ENCODE measurements at regions not wholly inside any gene's neighbourhood (a gene's known extent, or its start where the extent isn't known, plus 50 kb on each side); places are given as distances from the start of the nearest gene placed in this dataset.
"Not testable (repeated sequence)": the region's sequence is repeated elsewhere in the genome, so short reads cannot be mapped to it uniquely, and the experiment has no call there.

DNA sequence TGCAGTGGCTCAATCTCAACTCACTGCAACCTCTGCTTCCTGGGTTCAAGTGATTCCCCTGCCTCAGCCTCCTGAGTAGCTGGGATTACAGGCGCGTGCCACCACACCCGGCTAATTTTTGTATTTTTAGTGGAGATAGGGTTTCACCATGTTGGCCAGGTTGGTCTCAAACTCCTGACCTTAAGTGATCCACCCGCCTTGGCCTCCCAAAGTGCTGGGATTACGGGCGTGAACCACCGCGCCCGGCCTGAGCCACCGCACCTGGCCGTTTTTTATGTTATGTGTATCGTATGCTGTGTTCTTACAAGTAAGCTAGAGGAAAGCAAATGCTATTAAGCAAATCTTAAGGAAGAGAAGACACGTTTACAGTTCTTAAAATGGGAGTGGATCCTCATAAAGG, 141.8 kb downstream of the DNAJB6 start:
- not testable (repeated sequence) for H3K36me3 ChIP-seq, H3K4me3 ChIP-seq, DNase-seq, H3K27me3 ChIP-seq, H3K9me3 ChIP-seq

DNA sequence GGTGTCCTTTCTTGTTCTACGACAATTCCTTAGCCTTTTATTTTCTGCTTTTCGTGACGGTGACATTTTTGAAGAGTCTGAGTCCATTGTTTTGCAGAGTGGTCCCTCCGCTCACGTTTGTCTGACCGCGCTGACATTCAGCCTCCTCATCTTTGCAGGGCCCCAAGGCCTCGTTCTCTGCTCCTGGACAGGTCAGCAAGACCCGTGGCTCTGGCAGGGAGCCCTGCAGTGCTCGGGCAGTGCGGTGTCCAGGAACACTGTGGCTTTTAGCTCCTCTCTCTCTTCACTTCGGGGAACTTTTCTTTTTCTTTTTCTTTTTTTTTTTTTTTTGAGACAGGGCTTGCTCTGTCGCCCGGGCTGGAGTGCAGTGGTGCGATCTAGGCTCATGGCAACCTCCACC, 142.5 kb downstream of the DNAJB6 start:
- no peak overlapping the region for H3K4me3 ChIP-seq
- no peaks in the 10 kb centered on the region for H3K9me3 ChIP-seq
- no peak for DNase-seq
- H3K27me3 ChIP-seq = no peaks in the 10 kb centered on the region
- no peaks in the 10 kb centered on the region for H3K36me3 ChIP-seq

DNA sequence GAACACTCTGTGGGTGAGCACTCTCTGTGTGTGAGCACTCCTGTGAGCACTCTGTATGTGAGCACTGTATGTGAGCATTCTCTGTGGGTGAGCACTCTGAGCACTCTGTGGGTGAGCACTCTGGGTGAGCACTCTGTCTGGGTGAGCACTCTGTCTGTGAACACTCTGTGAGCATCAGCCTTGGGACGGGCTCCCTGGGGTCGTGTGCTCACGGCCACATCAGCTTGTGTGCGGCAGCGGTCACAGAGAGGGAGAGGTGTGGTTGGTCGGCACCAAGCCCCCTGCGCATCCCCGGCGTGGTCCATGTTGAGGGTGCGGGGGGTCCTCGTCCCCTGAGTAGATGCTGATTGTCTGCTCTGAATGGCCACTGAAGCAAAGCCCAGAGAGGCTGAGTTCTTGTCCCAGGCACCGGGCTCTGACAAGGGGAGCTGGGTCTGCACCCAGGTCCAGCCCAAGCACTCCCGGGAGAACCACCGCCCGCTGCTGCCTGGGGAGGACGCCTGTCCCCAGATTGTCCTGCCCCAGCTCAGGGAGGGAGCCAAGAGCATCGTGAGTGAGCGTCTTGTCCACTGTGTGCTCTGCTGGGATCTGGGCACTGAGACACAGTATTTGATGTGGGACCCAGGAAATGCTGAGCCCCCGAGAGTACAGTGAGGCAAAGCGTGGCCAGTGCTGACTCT, 143.7 kb downstream of the DNAJB6 start:
- Histone ChIP-seq H3K36me3 (no peaks in the 10 kb centered on the region), H3K4me3 (no peak overlapping the region), H3K9me3 (no peaks in the 10 kb centered on the region), H3K27me3 (no peaks in the 10 kb centered on the region)
- no peak for DNase-seq

DNA sequence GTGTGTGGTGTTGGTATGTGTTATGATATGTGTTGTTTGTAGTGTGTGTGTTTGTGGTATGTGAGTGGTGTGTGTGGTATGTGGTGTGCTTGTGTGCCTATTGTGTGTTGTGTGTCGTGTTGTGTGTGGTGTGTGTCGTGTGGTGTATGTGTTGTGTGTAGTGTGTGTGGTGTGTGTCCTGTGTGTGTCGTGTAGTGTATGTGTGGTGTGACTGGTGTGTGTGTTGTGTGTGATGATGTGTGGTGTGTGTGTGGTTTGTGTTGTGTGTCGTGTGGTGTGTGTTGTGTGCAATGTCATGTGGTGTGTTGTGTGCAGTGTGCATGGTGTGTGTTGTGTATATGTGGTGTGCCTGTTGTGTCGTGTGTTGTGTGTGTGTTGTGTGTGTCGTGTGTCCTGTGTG, 144.6 kb downstream of the DNAJB6 start:
- Histone ChIP-seq H3K36me3 (no peaks in the 10 kb centered on the region), H3K27me3 (no peaks in the 10 kb centered on the region), H3K4me3 (no peak overlapping the region), H3K9me3 (no peaks in the 10 kb centered on the region)
- no peak for DNase-seq

DNA sequence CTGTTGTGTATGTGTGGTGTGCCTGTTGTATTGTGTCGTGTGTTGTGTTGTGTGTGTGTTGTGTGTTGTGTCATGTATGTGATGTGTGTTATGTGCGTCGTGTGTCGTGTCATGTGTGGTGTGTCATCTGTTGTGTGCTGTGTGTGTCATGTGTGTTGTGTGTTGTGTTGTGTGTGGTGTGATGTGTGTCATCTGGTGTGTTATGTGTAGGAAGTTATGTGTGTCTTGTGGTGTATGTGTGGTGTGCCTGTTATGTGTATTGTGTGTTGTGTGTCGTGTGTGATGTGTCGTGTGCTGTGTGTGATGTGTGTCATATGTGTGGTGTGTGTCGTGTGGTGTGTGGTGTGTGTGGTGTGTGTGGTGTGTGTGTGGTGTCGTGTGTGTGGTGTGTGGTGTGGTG, 145.2 kb downstream of the DNAJB6 start:
- Histone ChIP-seq H3K36me3 (no peaks in the 10 kb centered on the region), H3K27me3 (no peaks in the 10 kb centered on the region), H3K4me3 (no peak overlapping the region), H3K9me3 (no peaks in the 10 kb centered on the region)
- DNase-seq = no peak

DNA sequence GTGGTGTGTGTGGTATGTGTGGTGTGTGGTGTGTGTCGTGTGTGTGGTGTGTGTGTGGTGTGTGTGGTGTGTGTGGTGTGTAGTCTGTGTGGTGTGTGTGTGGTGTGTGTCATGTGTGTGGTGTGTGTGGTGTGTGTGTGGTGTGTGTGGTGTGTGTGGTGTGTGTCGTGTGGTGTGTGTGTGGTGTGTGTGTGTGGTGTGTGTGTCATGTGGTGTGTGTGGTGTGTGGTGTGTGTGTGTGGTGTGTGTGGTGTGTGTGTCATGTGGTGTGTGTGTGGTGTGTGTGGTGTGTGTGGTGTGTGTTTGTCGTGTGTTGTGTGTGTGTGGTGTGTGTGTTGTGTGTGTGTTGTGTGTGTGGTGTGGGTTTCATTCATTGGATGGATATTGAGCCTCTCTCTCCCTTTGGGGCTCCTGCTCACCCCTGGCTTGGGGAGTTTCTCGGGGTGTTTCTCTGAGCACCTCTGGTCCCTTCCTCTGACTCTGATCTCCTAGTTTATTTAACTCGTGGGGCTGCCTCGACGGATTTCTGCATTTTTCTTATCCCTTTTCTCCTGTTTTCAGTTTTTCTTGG, 145.8 kb downstream of the DNAJB6 start:
- Histone ChIP-seq H3K36me3 (no peaks in the 10 kb centered on the region), H3K9me3 (no peaks in the 10 kb centered on the region), H3K27me3 (no peaks in the 10 kb centered on the region), H3K4me3 (no peak overlapping the region)
- DNase-seq = no peak

DNA sequence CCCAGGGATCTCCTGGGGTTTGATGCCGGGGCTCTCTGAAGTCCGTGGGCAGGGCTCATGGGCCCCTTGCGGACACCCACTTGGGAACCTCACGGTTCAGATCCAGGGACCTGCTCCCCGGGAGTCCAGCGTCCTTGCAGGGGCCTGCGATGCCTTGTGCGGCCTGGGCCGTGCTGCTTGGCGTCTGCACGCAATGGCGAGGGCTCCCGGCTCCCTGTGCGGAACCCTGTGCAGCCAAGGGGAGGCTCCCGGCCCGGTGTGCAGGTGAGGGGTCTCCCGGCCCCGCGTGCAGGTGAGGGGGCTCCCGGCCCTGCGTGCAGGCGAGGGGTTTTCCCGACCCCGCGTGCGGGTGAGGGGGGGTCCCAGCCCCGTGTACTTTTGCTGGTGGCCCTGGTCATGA, 146.7 kb downstream of the DNAJB6 start:
- DNase-seq = no peak
- H3K27me3 ChIP-seq = no peaks in the 10 kb centered on the region
- no peak overlapping the region for H3K4me3 ChIP-seq
- H3K36me3 ChIP-seq = no peaks in the 10 kb centered on the region
- H3K9me3 ChIP-seq = no peaks in the 10 kb centered on the region

DNA sequence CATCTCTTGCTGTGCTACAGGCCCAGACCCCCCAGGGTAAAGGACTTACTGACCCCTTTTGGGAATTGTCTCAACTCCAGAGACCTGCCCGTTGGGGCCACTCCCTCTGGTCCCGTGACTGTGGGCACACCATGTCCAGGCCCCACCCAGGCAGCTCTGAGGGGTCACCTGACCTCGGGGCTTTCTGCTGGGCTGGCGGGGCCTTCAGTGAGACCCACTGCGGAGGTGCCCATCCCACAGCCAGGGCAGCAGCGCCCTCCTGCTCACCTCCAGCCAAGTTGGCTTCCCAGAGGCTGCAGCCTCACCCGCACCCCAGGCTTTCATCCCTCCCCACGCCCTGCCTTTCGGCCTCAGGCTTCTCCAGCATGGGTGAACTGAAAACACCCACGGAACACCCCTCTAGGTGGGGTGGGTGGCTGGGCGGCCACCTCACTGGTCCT, 147.2 kb downstream of the DNAJB6 start:
- no peaks in the 10 kb centered on the region for H3K27me3 ChIP-seq
- DNase-seq = no peak
- no peak overlapping the region for H3K4me3 ChIP-seq
- no peaks in the 10 kb centered on the region for H3K9me3 ChIP-seq
- no peaks in the 10 kb centered on the region for H3K36me3 ChIP-seq

DNA sequence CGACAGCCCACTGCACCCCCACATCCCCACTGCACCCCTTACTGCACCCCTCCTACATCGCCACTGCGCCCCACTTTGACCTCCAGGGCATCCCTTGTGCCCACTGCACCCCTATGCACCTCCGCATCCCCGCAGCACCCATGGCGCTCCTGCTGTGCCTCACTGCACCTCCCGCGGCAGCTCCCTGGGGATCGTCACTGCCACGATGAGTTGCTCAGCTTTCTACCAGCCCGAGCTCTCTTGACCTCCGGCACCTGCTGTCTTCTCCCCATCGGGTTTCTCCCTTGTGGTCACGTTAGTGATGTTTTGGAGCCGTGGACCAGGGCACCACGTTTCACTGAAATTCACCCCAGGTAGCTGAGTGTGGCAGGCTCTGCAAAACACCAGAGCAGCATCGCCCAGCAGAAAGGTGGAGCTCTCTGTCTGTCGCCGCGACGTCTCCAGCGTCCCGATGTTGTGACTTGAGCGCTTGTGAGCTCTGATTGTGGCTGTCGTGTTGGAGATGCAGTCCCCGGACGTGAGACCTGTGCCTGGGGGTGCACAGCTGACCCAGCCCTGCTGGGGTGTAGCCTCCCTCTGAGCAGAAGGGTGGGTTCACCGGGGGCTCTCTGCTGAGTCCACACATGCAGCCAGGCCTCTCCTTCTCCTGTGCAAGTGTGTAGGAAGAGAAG, 147.7 kb downstream of the DNAJB6 start:
- no peaks in the 10 kb centered on the region for H3K9me3 ChIP-seq
- DNase-seq = no peak
- H3K36me3 ChIP-seq = no peaks in the 10 kb centered on the region

DNA sequence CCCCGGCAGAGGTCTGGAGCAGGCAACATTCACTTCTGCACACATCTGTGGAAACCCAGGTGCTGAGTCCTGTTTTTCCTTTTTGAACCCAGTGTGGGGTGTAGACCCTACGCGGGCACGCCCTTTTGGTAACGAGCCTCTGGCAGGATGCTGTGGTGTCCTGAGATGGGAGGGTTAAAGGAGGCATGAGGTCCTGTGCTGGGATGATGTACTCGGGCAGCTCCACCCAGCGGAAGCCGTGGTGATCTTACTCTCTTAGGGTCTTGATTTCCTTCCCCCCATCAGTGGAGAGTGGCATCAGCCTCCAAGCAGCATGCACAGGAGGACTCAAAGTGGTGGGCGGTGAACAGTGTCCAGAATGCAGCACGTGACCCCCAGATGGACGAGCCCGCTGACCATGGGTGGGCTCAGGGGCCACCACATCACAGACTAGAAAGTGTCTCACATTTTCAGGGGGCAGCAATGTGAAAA, 148.6 kb downstream of the DNAJB6 start:
- H3K9me3 ChIP-seq = no peaks in the 10 kb centered on the region
- no peak overlapping the region for H3K4me3 ChIP-seq
- DNase-seq = no peak
- no peaks in the 10 kb centered on the region for H3K27me3 ChIP-seq
- no peaks in the 10 kb centered on the region for H3K36me3 ChIP-seq

More for the DNA sequence above, 147.7 kb downstream of the DNAJB6 start:
- no peak overlapping the region for H3K4me3 ChIP-seq
- H3K27me3 ChIP-seq = no peaks in the 10 kb centered on the region

DNA sequence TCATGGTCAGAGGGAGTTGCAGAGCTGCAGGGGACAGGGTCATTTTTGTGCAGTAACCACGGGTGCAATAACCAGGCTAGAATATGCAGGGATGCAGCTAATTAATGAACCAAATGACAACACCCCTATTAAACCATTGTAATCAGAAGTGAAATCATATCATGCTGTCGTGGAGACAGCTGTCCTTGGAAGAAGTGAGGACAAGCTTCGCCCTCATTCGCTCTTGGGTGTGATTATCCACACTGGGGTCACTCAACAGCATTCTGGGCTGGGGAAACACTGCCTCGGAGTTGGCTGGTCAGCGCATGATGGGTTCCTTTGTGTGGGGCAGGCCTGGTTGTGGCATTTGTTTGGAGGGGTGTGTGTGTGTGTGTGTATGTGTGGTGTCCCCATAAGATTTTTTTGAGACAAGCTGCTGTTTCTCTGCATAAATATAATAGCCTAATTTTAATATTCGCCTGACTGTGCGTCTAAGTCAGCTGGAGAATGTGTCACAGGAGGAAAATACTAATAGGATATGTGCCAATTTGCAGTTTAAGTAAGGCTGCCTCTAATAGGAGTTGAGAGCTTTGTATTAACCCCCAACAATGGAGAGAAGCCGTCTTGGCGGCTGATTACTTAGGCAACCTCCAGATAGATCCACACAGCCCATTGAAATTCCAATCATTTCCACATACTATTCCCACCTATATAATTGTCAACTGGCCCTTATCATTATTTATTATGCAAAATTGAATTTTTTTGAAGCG, 149.4 kb downstream of the DNAJB6 start:
- peaks cover 2% of the 10 kb centered on the region; the same call in 1 of the 2 replicates for H3K9me3 ChIP-seq
- no peaks in the 10 kb centered on the region for H3K36me3 ChIP-seq
- DNase-seq = no peak
- no peaks in the 10 kb centered on the region for H3K27me3 ChIP-seq
- H3K4me3 ChIP-seq = no peak overlapping the region

DNA sequence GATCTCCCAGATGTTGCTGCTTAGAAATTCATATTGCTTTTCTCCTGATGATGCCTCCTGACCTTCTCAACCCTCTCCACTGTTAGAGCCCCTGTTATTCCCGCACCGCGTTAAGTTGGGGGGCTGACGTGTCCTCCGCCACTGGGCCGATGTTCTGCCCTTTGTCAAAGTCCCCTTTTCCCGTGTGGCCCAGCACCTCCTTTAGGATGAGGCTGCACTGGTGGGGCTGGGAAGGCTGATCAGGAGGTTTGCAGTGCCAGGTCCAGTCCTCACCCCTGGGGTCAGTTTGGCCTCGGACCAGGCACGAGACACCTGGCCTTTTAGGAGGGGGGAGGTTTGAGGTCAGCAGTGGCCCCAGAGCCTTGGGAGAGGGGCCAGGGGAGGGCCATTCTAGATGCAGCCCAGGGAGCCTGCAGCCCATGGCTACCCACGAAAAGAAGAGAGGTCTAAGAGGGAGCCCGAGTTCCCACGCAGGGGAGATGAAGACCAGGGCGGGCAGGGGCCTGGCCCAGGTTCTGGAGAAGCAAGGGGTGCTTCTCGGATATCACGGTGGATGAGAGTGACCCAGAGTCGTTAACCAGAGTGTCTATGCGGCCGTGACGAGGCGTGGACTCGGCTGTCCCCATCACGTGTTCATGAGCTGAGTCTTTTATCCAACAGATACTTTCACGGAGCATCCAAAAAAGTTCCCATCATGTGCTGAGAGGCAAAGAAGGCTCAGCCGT, 150.4 kb downstream of the DNAJB6 start:
- no peaks in the 10 kb centered on the region for H3K36me3 ChIP-seq
- H3K9me3 ChIP-seq = peaks cover 2% of the 10 kb centered on the region; the same call in 1 of the 2 replicates
- H3K27me3 ChIP-seq = no peaks in the 10 kb centered on the region
- H3K4me3 ChIP-seq = no peak overlapping the region
- DNase-seq = no peak

DNA sequence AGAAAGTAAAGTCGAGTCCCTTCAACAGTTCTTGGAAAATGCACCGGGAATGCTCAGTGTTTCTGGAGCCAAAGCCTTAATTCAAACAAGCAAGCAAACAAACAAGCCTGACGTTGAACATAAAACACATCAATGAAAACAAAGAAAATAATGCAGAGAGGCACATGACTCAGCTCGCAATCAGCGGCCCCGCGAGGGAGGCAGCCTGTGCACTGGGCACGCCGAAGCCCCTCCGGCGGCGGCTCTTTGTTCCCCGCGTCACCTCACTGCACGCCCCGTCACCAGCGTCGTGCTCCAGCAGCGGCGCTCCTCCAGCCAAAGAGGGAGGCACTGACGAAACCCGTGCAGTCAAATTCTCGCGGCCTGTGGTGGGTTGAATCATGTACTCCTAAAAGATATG, 151.5 kb downstream of the DNAJB6 start:
- H3K9me3 ChIP-seq = peaks cover 2% of the 10 kb centered on the region; the same call in 1 of the 2 replicates
- no peak for DNase-seq

DNA sequence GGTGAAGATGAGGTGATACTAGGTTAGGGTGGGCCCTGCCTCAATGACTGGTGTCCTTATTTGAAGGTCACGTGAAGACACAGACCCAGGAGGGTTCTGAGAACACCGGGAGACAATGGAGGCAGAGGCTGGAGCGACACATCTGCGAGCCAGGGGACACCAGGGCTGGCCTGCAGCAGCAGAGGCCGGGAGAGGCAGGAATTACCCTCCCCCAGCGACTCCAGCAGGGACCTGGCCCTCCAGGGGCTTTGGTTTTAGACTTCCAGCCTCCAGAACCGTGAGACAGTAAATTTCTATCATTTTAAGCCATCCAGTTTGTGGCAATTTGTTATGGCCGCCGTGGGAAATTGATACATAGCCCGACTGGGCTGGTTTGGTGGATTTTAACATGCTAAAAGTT, 152.2 kb downstream of the DNAJB6 start:
- Histone ChIP-seq H3K36me3 (no peaks in the 10 kb centered on the region), H3K4me3 (no peak overlapping the region), H3K9me3 (peaks cover 2% of the 10 kb centered on the region; the same call in 1 of the 2 replicates), H3K27me3 (no peaks in the 10 kb centered on the region)
- no peak for DNase-seq

More for the DNA sequence above, 151.5 kb downstream of the DNAJB6 start:
- Histone ChIP-seq H3K4me3 (no peak overlapping the region), H3K27me3 (no peaks in the 10 kb centered on the region), H3K36me3 (no peaks in the 10 kb centered on the region)
